ENCODE measurements at regions not wholly inside any gene's neighbourhood (a gene's known extent, or its start where the extent isn't known, plus 50 kb on each side); places are given as distances from the start of the nearest gene placed in this dataset.

DNA sequence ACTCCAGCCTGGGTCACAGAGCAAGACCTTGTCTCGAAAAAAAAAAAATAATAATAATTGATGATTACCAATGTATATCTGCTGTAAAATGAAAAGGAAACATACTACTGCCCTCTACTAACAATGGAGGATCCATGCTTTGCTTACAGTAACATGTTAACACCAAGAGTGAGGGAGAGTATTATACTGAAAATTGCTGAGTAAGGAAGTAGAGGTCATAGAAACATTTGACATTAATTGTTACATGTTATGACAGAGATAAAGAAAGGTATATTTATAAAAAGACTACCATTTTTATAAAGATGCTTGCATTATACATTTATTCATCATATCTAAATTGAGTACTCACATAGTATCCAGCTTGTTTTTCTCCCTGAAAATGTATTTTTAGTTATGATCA lies 1989.8 kb upstream of the TENM3 start:
- Histone ChIP-seq H3K9me3 (ENCODE audit: control insufficient read depth, insufficient read depth, low read length) (no peaks in the 10 kb centered on the region), H3K27ac (ENCODE audit: low read depth, low read length) (no peak overlapping the region), H3K27me3 (ENCODE audit: control insufficient read depth, insufficient read depth, low read length) (no peaks in the 10 kb centered on the region), H3K4me1 (ENCODE audit: control insufficient read depth, insufficient read depth, low read length) (no peaks in the 10 kb centered on the region), H3K4me3 (ENCODE audit: low read depth, low read length) (no peak overlapping the region), H3K36me3 (ENCODE audit: control insufficient read depth, insufficient read depth, low read length) (no peaks in the 10 kb centered on the region)
- no peak for DNase-seq (ENCODE audit: low read depth in 4 of 6, low spot score in 6 of 6)
- WGBS (ENCODE audit: insufficient coverage), result no CpG with 5 or more reads among the region's 1 CpG

DNA sequence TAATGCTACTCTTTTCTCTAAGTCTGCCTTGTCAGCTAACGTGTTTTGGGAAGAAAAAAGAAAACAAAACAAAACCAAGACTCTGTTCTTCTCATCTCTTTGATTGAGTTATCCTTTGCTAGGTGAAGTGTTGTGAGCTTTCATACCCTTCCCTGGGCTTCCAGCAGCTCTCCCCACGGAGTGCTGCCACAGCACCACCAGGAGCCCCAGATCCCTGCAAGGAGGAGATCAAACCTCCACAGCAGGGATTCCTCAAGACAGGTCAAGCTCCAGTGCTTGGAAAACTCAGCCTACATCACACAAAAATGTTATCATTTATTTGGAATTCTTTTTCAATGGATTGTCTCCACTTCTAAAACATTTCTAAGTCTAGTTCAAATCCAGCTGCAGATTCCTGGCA lies 1981.9 kb upstream of the TENM3 start:
- H3K4me3 ChIP-seq (ENCODE audit: low read depth, low read length), result no peak overlapping the region
- H3K27ac ChIP-seq (ENCODE audit: low read depth, low read length), result no peak overlapping the region
- H3K27me3 ChIP-seq (ENCODE audit: control insufficient read depth, insufficient read depth, low read length), result no peaks in the 10 kb centered on the region
- no peaks in the 10 kb centered on the region for H3K4me1 ChIP-seq (ENCODE audit: control insufficient read depth, insufficient read depth, low read length)
- no peaks in the 10 kb centered on the region for H3K36me3 ChIP-seq (ENCODE audit: control insufficient read depth, insufficient read depth, low read length)
- WGBS (ENCODE audit: insufficient coverage), result 20% methylated on average over 1 of the region's 2 CpGs
- DNase-seq (ENCODE audit: low read depth in 4 of 6, low spot score in 6 of 6), result peak in 1 of 6 donors; percentile 2
- no peaks in the 10 kb centered on the region for H3K9me3 ChIP-seq (ENCODE audit: control insufficient read depth, insufficient read depth, low read length)

DNA sequence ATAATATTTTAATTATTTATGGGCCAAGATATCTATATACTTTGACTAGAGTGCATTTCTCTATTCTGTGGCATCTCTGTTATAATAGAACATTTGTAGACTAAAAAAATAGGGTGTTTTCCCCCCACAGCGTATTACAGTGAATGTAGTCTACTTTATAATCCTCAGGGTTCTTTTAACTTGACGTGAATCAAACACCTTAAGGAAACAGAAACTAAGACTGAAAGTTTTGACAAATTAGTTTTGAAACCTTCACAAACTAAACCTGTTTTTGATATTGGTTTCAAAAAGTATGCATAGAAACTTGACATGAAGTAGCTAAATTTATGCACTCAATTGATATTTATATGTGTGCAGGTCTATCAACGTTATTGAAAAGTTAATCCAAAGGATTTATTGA lies 1963.1 kb upstream of the TENM3 start:
- Histone ChIP-seq H3K27ac (ENCODE audit: low read depth, low read length) (no peak overlapping the region), H3K9me3 (ENCODE audit: control insufficient read depth, insufficient read depth, low read length) (no peaks in the 10 kb centered on the region), H3K36me3 (ENCODE audit: control insufficient read depth, insufficient read depth, low read length) (no peaks in the 10 kb centered on the region), H3K27me3 (ENCODE audit: control insufficient read depth, insufficient read depth, low read length) (no peaks in the 10 kb centered on the region), H3K4me1 (ENCODE audit: control insufficient read depth, insufficient read depth, low read length) (no peaks in the 10 kb centered on the region), H3K4me3 (ENCODE audit: low read depth, low read length) (no peak overlapping the region)
- WGBS (ENCODE audit: insufficient coverage), result no CpG with 5 or more reads among the region's 3 CpGs
- DNase-seq (ENCODE audit: low read depth in 4 of 6, low spot score in 6 of 6), result no peak

DNA sequence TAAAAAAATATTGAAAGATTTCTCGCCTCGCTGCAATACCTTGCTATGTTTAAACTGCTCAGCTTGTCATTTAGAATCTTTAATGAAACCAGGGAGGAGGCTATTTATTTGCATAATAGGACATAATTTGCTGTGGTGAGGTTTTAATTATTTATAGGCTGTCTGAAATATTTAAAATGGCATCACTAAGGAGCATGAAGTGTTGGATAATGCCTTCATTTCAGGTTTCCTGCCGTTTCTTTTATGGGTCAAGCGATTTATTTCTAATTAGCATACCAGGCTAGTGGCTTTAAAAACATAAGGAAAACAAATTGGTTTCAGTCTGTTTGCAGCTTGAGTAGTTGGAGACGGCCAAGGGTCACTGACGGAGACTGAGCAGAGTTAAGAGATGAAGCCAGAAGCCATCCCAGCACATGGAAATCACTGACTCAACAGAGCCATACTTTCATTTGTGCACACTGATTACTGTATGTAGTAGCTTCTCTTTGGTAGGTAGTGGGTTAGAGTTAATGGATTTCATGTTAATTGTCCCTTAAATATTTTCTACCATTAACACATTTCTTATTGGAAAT lies 1962.4 kb upstream of the TENM3 start:
- peak in 4 of 6 donors; percentile 2 to 90 (median 18) for DNase-seq (ENCODE audit: low read depth in 4 of 6, low spot score in 6 of 6)
- Histone ChIP-seq H3K36me3 (ENCODE audit: control insufficient read depth, insufficient read depth, low read length) (no peaks in the 10 kb centered on the region), H3K4me1 (ENCODE audit: control insufficient read depth, insufficient read depth, low read length) (no peaks in the 10 kb centered on the region), H3K27ac (ENCODE audit: low read depth, low read length) (no peak overlapping the region), H3K9me3 (ENCODE audit: control insufficient read depth, insufficient read depth, low read length) (no peaks in the 10 kb centered on the region), H3K4me3 (ENCODE audit: low read depth, low read length) (no peak overlapping the region), H3K27me3 (ENCODE audit: control insufficient read depth, insufficient read depth, low read length) (no peaks in the 10 kb centered on the region)
- no CpG with 5 or more reads among the region's 6 CpGs for WGBS (ENCODE audit: insufficient coverage)

DNA sequence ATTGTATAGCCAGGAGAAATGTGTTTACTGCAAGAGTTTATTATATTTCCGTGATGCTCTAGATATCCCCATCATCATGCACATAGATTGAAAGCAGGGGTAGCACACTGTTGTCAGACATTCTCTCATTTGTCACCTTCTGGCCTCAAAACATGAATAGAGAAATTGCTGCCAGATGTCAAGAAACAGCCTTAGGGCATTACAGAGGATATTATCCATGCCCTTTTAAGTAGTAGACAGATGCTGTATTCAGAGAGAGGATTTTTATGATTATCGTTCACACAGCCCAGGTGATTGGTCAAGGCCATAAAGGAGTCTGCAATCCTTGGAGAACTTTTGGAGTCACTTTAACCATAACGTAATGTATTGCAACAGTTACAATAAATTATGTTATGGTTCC lies 1961.5 kb upstream of the TENM3 start:
- peak in 1 of 6 donors; percentile 41 for DNase-seq (ENCODE audit: low read depth in 4 of 6, low spot score in 6 of 6)
- H3K4me1 ChIP-seq (ENCODE audit: control insufficient read depth, insufficient read depth, low read length), result no peaks in the 10 kb centered on the region
- no peaks in the 10 kb centered on the region for H3K27me3 ChIP-seq (ENCODE audit: control insufficient read depth, insufficient read depth, low read length)
- WGBS (ENCODE audit: insufficient coverage), result no CpG with 5 or more reads among the region's 3 CpGs
- no peaks in the 10 kb centered on the region for H3K36me3 ChIP-seq (ENCODE audit: control insufficient read depth, insufficient read depth, low read length)
- no peaks in the 10 kb centered on the region for H3K9me3 ChIP-seq (ENCODE audit: control insufficient read depth, insufficient read depth, low read length)
- no peak overlapping the region for H3K27ac ChIP-seq (ENCODE audit: low read depth, low read length)
- no peak overlapping the region for H3K4me3 ChIP-seq (ENCODE audit: low read depth, low read length)

DNA sequence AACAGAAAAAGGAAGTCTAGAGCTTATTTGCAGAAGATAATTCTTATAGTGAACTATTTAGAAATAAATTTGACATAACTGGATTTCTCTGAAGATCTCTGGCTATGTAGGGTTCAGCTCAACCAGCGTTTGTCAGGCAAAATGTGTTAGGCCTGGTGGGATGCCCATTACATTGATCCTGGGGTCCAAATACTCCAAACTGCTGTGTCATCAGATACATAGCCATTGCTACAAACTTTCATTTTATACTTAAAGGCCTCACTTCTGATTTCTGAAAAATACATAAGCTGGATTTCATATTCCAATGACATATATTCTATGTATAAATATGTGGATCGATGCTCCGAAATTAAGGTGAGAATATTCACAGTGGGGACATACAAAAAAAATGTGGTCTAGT lies 1958.9 kb upstream of the TENM3 start:
- H3K36me3 ChIP-seq (ENCODE audit: control insufficient read depth, insufficient read depth, low read length), result no peaks in the 10 kb centered on the region
- WGBS (ENCODE audit: insufficient coverage), result 60% methylated on average over 1 of the region's 3 CpGs
- DNase-seq (ENCODE audit: low read depth in 4 of 6, low spot score in 6 of 6), result no peak
- no peaks in the 10 kb centered on the region for H3K27me3 ChIP-seq (ENCODE audit: control insufficient read depth, insufficient read depth, low read length)
- H3K4me1 ChIP-seq (ENCODE audit: control insufficient read depth, insufficient read depth, low read length), result no peaks in the 10 kb centered on the region
- H3K9me3 ChIP-seq (ENCODE audit: control insufficient read depth, insufficient read depth, low read length), result no peaks in the 10 kb centered on the region
- no peak overlapping the region for H3K4me3 ChIP-seq (ENCODE audit: low read depth, low read length)
- H3K27ac ChIP-seq (ENCODE audit: low read depth, low read length), result no peak overlapping the region

DNA sequence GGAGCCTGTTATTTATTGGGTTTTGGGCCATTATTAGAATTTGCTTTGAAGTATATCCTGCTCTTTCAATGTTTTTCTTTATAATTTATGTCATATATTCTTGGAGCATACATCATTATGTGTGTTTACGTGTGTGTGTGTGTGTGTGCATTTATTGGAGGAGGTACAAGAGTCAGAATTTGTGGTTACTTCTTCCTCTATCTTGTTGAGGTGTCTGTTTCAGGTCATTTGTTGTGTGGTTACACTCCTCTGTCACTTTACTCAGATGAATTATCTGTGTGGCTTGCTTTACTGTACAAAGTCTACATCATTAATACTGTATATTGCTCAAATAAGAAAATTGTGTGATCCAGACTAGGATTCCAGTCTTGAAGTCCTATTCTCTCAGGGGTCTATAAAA lies 1957.4 kb upstream of the TENM3 start:
- no CpG with 5 or more reads among the region's 1 CpG for WGBS (ENCODE audit: insufficient coverage)
- Histone ChIP-seq H3K27ac (ENCODE audit: low read depth, low read length) (no peak overlapping the region), H3K27me3 (ENCODE audit: control insufficient read depth, insufficient read depth, low read length) (no peaks in the 10 kb centered on the region), H3K4me3 (ENCODE audit: low read depth, low read length) (no peak overlapping the region), H3K36me3 (ENCODE audit: control insufficient read depth, insufficient read depth, low read length) (no peaks in the 10 kb centered on the region), H3K4me1 (ENCODE audit: control insufficient read depth, insufficient read depth, low read length) (no peaks in the 10 kb centered on the region), H3K9me3 (ENCODE audit: control insufficient read depth, insufficient read depth, low read length) (no peaks in the 10 kb centered on the region)
- no peak for DNase-seq (ENCODE audit: low read depth in 4 of 6, low spot score in 6 of 6)

DNA sequence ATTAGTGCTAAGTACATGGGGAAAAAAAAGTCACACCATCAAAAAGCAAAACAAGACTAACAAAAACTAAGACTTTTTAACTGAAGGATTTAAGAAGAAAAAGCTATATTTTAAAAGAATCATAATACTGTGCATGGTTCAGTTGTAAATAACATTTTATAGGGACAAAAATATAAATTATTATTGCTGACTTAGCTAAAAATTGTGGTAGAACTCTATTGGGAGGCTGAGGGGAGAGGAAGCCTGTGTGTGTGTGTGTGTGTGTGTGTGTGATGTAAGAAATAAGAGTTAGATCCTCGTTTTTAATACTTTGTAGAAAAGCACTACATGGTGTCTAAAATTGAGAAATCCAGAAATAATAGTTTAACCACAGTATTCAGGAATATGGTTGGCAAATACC lies 1950.9 kb upstream of the TENM3 start:
- no peaks in the 10 kb centered on the region for H3K36me3 ChIP-seq (ENCODE audit: control insufficient read depth, insufficient read depth, low read length)
- no peaks in the 10 kb centered on the region for H3K4me1 ChIP-seq (ENCODE audit: control insufficient read depth, insufficient read depth, low read length)
- whole genome bisulfite sequencing (ENCODE audit: insufficient coverage), result no CpG with 5 or more reads among the region's 1 CpG
- H3K9me3 ChIP-seq (ENCODE audit: control insufficient read depth, insufficient read depth, low read length), result no peaks in the 10 kb centered on the region
- DNase-seq (ENCODE audit: low read depth in 4 of 6, low spot score in 6 of 6), result no peak
- H3K27me3 ChIP-seq (ENCODE audit: control insufficient read depth, insufficient read depth, low read length), result no peaks in the 10 kb centered on the region
- H3K27ac ChIP-seq (ENCODE audit: low read depth, low read length), result no peak overlapping the region
- H3K4me3 ChIP-seq (ENCODE audit: low read depth, low read length), result no peak overlapping the region

DNA sequence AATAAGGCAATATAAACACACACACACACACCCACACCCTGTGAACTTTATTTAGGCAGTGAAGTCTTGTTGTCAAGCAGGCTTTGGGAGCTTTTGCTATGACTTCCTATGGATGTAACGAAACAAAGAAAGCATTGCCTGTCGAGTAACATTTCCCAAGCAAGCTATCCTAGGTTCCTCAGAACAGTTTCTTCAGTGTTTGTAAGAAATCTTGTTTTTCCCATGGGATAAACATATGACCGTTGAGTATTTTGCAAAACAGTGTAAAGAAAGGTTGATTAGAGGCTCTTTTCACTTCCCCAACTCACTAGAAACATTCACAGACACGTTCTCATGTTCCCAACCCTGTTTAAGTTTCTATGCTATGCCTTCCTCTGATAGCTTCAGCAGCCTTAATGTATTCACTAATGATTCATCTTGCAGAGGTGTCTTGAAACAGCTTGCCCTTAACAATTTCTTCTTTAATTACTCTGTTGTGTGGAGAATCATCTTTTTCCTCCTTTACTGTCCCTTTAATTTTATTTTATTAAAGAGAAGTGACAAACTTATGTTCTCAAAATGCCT lies 1947.1 kb upstream of the TENM3 start:
- Histone ChIP-seq H3K4me1 (ENCODE audit: control insufficient read depth, insufficient read depth, low read length) (no peaks in the 10 kb centered on the region), H3K27me3 (ENCODE audit: control insufficient read depth, insufficient read depth, low read length) (no peaks in the 10 kb centered on the region), H3K4me3 (ENCODE audit: low read depth, low read length) (no peak overlapping the region), H3K36me3 (ENCODE audit: control insufficient read depth, insufficient read depth, low read length) (no peaks in the 10 kb centered on the region), H3K27ac (ENCODE audit: low read depth, low read length) (no peak overlapping the region), H3K9me3 (ENCODE audit: control insufficient read depth, insufficient read depth, low read length) (peaks cover 2% of the 10 kb centered on the region)
- 40% methylated on average over 2 of the region's 4 CpGs for WGBS (ENCODE audit: insufficient coverage)
- DNase-seq (ENCODE audit: low read depth in 4 of 6, low spot score in 6 of 6), result peak in 1 of 6 donors; percentile 20

DNA sequence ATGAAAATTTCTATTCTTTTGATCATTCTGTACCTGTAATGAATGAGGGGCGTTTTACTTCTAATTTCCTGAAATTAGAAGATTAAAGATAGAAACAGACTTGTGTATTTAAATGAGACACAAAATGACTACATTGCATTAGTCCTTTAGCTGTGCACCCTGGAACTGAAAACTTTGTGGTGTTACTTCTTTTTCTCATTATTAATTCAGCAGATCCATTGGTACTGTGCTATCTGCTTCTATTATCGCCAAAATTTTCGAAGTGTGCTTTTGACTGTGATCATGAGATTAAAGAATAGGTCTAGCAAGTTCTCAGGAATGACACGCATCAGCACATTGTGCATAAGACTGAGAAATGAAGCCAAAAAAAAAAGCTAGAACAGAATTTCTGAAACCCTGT lies 1938.9 kb upstream of the TENM3 start:
- Histone ChIP-seq H3K4me3 (ENCODE audit: low read depth, low read length) (no peak overlapping the region), H3K4me1 (ENCODE audit: control insufficient read depth, insufficient read depth, low read length) (no peaks in the 10 kb centered on the region), H3K27me3 (ENCODE audit: control insufficient read depth, insufficient read depth, low read length) (no peaks in the 10 kb centered on the region), H3K9me3 (ENCODE audit: control insufficient read depth, insufficient read depth, low read length) (no peaks in the 10 kb centered on the region), H3K27ac (ENCODE audit: low read depth, low read length) (no peak overlapping the region), H3K36me3 (ENCODE audit: control insufficient read depth, insufficient read depth, low read length) (no peaks in the 10 kb centered on the region)
- 100% methylated on average over 1 of the region's 4 CpGs for WGBS (ENCODE audit: insufficient coverage)
- no peak for DNase-seq (ENCODE audit: low read depth in 4 of 6, low spot score in 6 of 6)

Data from spinal cord (tissue), 9 donors.